ENCODE measurements at regions not wholly inside any gene's neighbourhood (a gene's known extent, or its start where the extent isn't known, plus 50 kb on each side); places are given as distances from the start of the nearest gene placed in this dataset.

DNA sequence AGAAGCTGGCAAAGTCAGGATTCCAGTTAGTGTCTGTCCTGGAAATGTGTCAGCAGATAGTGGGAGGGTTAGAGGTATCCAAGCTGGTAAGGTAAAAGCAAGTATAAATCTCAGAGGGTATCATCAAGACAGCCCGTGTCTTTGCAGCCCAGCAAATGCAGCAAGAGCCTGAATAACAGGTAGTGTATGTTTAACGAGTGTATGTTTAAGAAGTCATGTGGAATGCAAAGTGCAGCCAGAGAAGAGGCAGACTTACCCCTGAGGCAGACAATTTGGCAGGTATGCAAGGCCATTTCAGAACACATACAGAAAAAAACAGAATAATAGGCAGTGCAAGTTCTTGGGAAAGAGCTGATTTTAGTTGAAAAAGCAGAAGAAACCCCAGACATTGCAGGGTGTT, 411.0 kb upstream of the NEGR1 start:
- no peak for TF ChIP-seq PAX5 (IDR thresholded peaks at IDR 0.05; ENCODE audit: borderline replicate concordance, low read depth, low read length)
- TF ChIP-seq, protein P1, sequence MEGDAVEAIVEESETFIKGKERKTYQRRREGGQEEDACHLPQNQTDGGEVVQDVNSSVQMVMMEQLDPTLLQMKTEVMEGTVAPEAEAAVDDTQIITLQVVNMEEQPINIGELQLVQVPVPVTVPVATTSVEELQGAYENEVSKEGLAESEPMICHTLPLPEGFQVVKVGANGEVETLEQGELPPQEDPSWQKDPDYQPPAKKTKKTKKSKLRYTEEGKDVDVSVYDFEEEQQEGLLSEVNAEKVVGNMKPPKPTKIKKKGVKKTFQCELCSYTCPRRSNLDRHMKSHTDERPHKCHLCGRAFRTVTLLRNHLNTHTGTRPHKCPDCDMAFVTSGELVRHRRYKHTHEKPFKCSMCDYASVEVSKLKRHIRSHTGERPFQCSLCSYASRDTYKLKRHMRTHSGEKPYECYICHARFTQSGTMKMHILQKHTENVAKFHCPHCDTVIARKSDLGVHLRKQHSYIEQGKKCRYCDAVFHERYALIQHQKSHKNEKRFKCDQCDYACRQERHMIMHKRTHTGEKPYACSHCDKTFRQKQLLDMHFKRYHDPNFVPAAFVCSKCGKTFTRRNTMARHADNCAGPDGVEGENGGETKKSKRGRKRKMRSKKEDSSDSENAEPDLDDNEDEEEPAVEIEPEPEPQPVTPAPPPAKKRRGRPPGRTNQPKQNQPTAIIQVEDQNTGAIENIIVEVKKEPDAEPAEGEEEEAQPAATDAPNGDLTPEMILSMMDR (IDR thresholded peaks at IDR 0.05 in 2 of 3, conservative IDR thresholded peaks at IDR 0.05 in 1 of 3; ENCODE audit: control insufficient read depth in 2 of 3, extremely low read depth in 1 of 3, insufficient read depth in 1 of 3, low read depth in 3 of 3, low read length in 3 of 3), result no peak
- TF ChIP-seq, protein P2, sequence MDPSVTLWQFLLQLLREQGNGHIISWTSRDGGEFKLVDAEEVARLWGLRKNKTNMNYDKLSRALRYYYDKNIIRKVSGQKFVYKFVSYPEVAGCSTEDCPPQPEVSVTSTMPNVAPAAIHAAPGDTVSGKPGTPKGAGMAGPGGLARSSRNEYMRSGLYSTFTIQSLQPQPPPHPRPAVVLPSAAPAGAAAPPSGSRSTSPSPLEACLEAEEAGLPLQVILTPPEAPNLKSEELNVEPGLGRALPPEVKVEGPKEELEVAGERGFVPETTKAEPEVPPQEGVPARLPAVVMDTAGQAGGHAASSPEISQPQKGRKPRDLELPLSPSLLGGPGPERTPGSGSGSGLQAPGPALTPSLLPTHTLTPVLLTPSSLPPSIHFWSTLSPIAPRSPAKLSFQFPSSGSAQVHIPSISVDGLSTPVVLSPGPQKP (IDR thresholded peaks at IDR 0.05; ENCODE audit: low read depth, low read length), result no peak
- no peak for TF ChIP-seq POLR2A (IDR thresholded peaks at IDR 0.05; ENCODE audit: low read depth, low read length)
- TF ChIP-seq NFXL1 (IDR thresholded peaks at IDR 0.05; ENCODE audit: borderline replicate concordance), result no peak
- no peak for TF ChIP-seq RAD21 (IDR thresholded peaks at IDR 0.05; ENCODE audit: insufficient read depth, low read depth, low read length)
- TF ChIP-seq ZZZ3 (IDR thresholded peaks at IDR 0.05; ENCODE audit: control insufficient read depth, insufficient read length, low read depth), result no peak
- no peak for TF ChIP-seq POLR2AphosphoS2 (IDR thresholded peaks at IDR 0.05; ENCODE audit: low read depth, low read length)
- TF ChIP-seq CBX5 (IDR thresholded peaks at IDR 0.05; ENCODE audit: low read depth), result no peak
- no peak for TF ChIP-seq EP300 (IDR thresholded peaks at IDR 0.05; ENCODE audit: borderline replicate concordance in 1 of 2, control insufficient read depth in 1 of 2, low read depth in 2 of 2, low read length in 2 of 2)
- TF ChIP-seq EZH2 (IDR thresholded peaks at IDR 0.05; ENCODE audit: borderline replicate concordance, control insufficient read depth, low read depth, low read length), result no peak
- TF ChIP-seq RCOR1 (conservative IDR thresholded peaks at IDR 0.05; ENCODE audit: low read depth, low read length), result no peak
- no peak for TF ChIP-seq ZNF207 (IDR thresholded peaks at IDR 0.05; ENCODE audit: borderline replicate concordance)
